SH-SY5Y (cell line): ENCODE measurements at regions not wholly inside any gene's neighbourhood (a gene's known extent, or its start where the extent isn't known, plus 50 kb on each side); places are given as distances from the start of the nearest gene placed in this dataset.

ENCODE experiments used
- GATA2 ChIP-seq: IDR thresholded peaks from 2 replicates; pipeline ENCODE4 v1.6.1; 2011; ENCODE audit warnings: mild to moderate bottlenecking, low read depth, low read length
- GATA3 ChIP-seq: IDR thresholded peaks from 2 replicates; pipeline ENCODE4 v1.6.1; 2011; ENCODE audit warnings: low read depth, mild to moderate bottlenecking, low read length, moderate library complexity

GRCh38 chr2:134191835-134192234, 62.0 kb upstream of the MGAT5 start:
- TF ChIP-seq GATA2, result no peak
- TF ChIP-seq GATA3, result no peak
